Heart left ventricle (tissue), 16 donors: ENCODE measurements at regions not wholly inside any gene's neighbourhood (a gene's known extent, or its start where the extent isn't known, plus 50 kb on each side); places are given as distances from the start of the nearest gene placed in this dataset.

ENCODE experiments used
- ATAC-seq, 4 donors: fragments of 200-7000 bp; cut with Tn5 transposase; one replicate each; pipeline ENCODE4 v1.9.1; 2020 to 2022; ENCODE audit warnings: moderate library complexity in 4 of 4, mild to moderate bottlenecking in 3 of 4, moderate number of reproducible peaks in 1 of 4
- DNase-seq, 5 donors: peaks; one replicate each; pipeline ENCODE4 v3.0.0-alpha.2; 2020
- H3K27ac ChIP-seq, 12 donors: fragments of 200-600 bp; sonication (generic) in 4 of 12; one replicate each; pipeline versions ENCODE4 v1.5.0 to v1.8.0; 2016 to 2022; ENCODE audit warnings: mild to moderate bottlenecking in 2 of 12
- H3K27me3 ChIP-seq, 9 donors: fragments of 200-600 bp; sonication (generic) in 2 of 9; one replicate each; pipeline versions ENCODE4 v1.5.1 to v1.8.0; 2016 to 2022; ENCODE audit warnings: mild to moderate bottlenecking in 3 of 9
- H3K36me3 ChIP-seq, 9 donors: fragments of 200-600 bp; sonication (generic) in 2 of 9; one replicate each; pipeline versions ENCODE4 v1.5.0 to v1.8.0; 2018 to 2022; ENCODE audit warnings: mild to moderate bottlenecking in 2 of 9
- H3K4me1 ChIP-seq, 12 donors: fragments of 200-600 bp; sonication (generic) in 4 of 12; one replicate each; pipeline versions ENCODE4 v1.5.0 to v1.8.0; 2016 to 2022; ENCODE audit warnings: mild to moderate bottlenecking in 3 of 12
- H3K4me3 ChIP-seq, 12 donors: fragments of 200-600 bp; sonication (generic) in 4 of 12; one replicate each; pipeline versions ENCODE4 v1.5.0 to v1.8.0; 2017 to 2022; ENCODE audit warnings: mild to moderate bottlenecking in 9 of 12, moderate library complexity in 4 of 12
- H3K9me3 ChIP-seq, 12 donors: fragments of 200-600 bp; sonication (generic) in 4 of 12; one replicate each; pipeline versions ENCODE4 v1.5.0 to v1.8.0; 2016 to 2022; ENCODE audit warnings: mild to moderate bottlenecking in 1 of 12
- CTCF ChIP-seq, 12 donors: fragments of 200-600 bp; sonication (generic) in 4 of 12; IDR thresholded peaks; one replicate each; pipeline versions ENCODE4 v1.5.0 to v1.8.0; 2018 to 2022; ENCODE audit warnings: antibody characterized with exemption in 12 of 12, mild to moderate bottlenecking in 5 of 12
- POLR2A ChIP-seq, 2 donors: fragments of 450-650 bp; IDR thresholded peaks; one replicate each; pipeline ENCODE4 v1.6.1; 2017; ENCODE audit warnings: antibody characterized with exemption in 2 of 2, mild to moderate bottlenecking in 2 of 2, moderate library complexity in 2 of 2
- WGBS, 4 donors: extraction: QIAGEN DNeasy Blood & Tissue Kit in 2 of 4; methylation state at CpG; one replicate each; pipeline versions ENCODE4 v1.1.5 to v1.1.7; 2013 to 2018; 5-methylcytosine and 5-hydroxymethylcytosine counted together
- intact Hi-C, 10 donors: fragments of 100-400 bp; cut with DNase I; formaldehyde crosslinking; loops; one replicate each; pipeline versions ENCODE4 v1.11.1 to v1.14.2; 2022
- donor health status: ischemic (EF 13 %, LVEDD 7.1; RV severe dilation, severe dysfunction).
- donor health status: healthy with polysubstance abuse.
- donor health status: DM: no; HTN: yes; CAD: no.
- donor health status: DM: no; HTN: no; CAD: no.
- donor health status: ischemic (EF 25% LVEDD 6.9; RV normal size, moderate dysfunction).
- donor health status: ischemic (EF 25% LVEDD 5.7; RV mildly dilated, moderate dysfunction).
- donor health status: healthy.
- donor health status: DM: yes; HTN: yes; CAD: no.
- donor health status: ischemic (EF 35%, LVEDD 5.7; RV mildly dilated, moderate dysfunction).
- donor health status: nonischemic (EF 11% LVEDD 7.7; RV severe dilation, severe dysfunction).
- donor health status: DM: yes; HTN: yes; CAD: no.
- donor health status: PGD.
- donor health status: ischemic (EF 29% LVEDD 5.4; RV normal size, mild dysfunction).
- donor health status: nonischemic (EF 23%, LVEDD 6.1; RV moderate dilation, normal function).

GRCh38 chr5:21681911-21682310, 1171.2 kb downstream of the CDH12 start:
- TF ChIP-seq CTCF (IDR thresholded peaks at IDR 0.05) (no peak), POLR2A (IDR thresholded peaks at IDR 0.05) (no peak)
- Histone ChIP-seq H3K27me3 (no peaks in the 10 kb centered on the region), H3K4me1 (no peaks in the 10 kb centered on the region), H3K36me3 (no peaks in the 10 kb centered on the region), H3K9me3 (no peaks in the 10 kb centered on the region), H3K4me3 (no peak overlapping the region), H3K27ac (no peak overlapping the region)
- WGBS, 4 donors = 66 to 78% (median 69%) methylated on average over 2 of the region's 2 CpGs
- DNase-seq (no peak), ATAC-seq (no peak)
- intact Hi-C loops = no loop called here

DNA sequence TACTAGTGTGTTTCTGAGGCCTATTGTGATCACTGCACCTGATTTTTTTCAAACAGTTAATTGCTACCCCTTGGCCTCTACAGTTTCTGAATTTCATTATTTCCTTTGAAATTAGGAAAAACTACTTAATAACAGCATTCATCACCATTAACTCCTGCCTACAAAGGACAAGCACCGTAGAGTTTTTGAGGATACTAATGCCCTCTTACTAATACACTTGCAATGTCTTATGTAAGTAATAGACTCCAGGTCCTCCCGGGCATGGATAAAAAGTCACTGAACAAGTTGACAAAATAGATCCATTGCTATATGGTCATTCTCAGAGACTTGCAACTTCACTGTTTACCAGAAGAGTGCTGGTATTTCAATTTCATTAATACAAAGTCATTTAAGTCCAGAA, 1172.5 kb downstream of the CDH12 start:
- no peak for ATAC-seq
- Histone ChIP-seq H3K27me3 (no peaks in the 10 kb centered on the region), H3K36me3 (no peaks in the 10 kb centered on the region), H3K27ac (no peak overlapping the region), H3K9me3 (no peaks in the 10 kb centered on the region), H3K4me3 (no peak overlapping the region), H3K4me1 (no peaks in the 10 kb centered on the region)
- WGBS, 4 donors = 93 to 98% (median 95%) methylated on average over 2 of the region's 2 CpGs
- TF ChIP-seq POLR2A (IDR thresholded peaks at IDR 0.05) (no peak), CTCF (IDR thresholded peaks at IDR 0.05) (no peak)
- no peak for DNase-seq
- intact Hi-C loops = no loop called here

- intact Hi-C loops = no loop called here
- H3K9me3 ChIP-seq = no peaks in the 10 kb centered on the region
- no peak for TF ChIP-seq CTCF (IDR thresholded peaks at IDR 0.05)
- no peaks in the 10 kb centered on the region for H3K36me3 ChIP-seq
- DNase-seq (no peak), ATAC-seq (peak in 1 of 4 donors; percentile 51)
- no peak overlapping the region for H3K4me3 ChIP-seq
- H3K27ac ChIP-seq = no peak overlapping the region
- no peaks in the 10 kb centered on the region for H3K4me1 ChIP-seq
- H3K27me3 ChIP-seq = no peaks in the 10 kb centered on the region
These were observed 1172.9 kb downstream of the CDH12 start for GRCh38 chr5:21680196-21680595.

DNA sequence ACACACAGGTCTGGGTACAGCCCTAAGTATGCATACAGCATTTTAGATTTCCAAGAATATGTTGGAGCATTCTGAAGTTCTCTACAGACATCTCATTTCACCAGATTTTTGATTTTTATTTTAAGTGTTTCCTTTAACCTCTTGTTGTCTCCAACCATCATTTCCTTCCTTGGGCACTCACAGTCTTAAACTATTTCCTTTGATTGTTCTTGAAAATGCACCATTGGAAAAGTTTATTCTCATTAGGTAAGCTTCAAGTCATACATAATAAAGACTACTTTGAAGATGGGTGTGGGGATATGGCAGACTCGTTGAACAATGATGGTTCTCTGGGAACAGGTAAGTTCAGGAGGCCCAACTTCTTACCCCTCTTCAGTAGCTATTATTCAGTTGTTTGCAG, 1174.6 kb downstream of the CDH12 start:
- WGBS, 4 donors = 56 to 64% (median 62%) methylated on average over 1 of the region's 1 CpG
- Histone ChIP-seq H3K36me3 (no peaks in the 10 kb centered on the region), H3K27me3 (no peaks in the 10 kb centered on the region), H3K9me3 (no peaks in the 10 kb centered on the region), H3K27ac (no peak overlapping the region), H3K4me1 (no peaks in the 10 kb centered on the region), H3K4me3 (no peak overlapping the region)
- DNase-seq = no peak
- no peak for ATAC-seq
- intact Hi-C loops = no loop called here
- TF ChIP-seq CTCF (IDR thresholded peaks at IDR 0.05) = no peak
- TF ChIP-seq POLR2A (IDR thresholded peaks at IDR 0.05) = no peak
